ENCODE measurements at regions not wholly inside any gene's neighbourhood (a gene's known extent, or its start where the extent isn't known, plus 50 kb on each side); places are given as distances from the start of the nearest gene placed in this dataset.

DNA sequence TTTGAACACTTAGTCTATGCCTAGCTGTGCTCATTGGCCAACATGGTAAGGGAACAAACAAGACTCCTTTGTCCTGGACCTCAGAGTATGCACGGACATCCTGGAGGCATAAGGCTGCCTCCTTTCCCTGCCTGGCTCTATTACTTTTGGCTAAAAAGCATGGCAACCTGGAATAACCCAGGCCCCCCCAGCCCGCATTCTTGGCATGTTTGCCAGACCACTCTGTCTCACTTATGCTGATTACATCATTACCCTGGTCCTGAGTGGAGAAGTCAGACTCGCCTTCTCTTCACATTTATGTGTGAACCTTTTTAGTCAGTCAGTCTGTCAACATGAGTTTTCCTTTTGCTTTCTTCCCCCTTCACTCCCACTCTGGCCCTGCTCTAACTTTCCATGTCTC, 58.0 kb upstream of the ELK3 start:
- Mint-ChIP-seq H3K9me3 (peaks cover 4% of the 10 kb centered on the region), H3K4me3 (no peak overlapping the region), H3K27ac (no peak overlapping the region), H3K27me3 (ENCODE audit: low read depth) (no peaks in the 10 kb centered on the region), H3K4me1 (no peaks in the 10 kb centered on the region), H3K36me3 (ENCODE audit: low read depth) (no peaks in the 10 kb centered on the region)
- TF ChIP-seq, protein P1, sequence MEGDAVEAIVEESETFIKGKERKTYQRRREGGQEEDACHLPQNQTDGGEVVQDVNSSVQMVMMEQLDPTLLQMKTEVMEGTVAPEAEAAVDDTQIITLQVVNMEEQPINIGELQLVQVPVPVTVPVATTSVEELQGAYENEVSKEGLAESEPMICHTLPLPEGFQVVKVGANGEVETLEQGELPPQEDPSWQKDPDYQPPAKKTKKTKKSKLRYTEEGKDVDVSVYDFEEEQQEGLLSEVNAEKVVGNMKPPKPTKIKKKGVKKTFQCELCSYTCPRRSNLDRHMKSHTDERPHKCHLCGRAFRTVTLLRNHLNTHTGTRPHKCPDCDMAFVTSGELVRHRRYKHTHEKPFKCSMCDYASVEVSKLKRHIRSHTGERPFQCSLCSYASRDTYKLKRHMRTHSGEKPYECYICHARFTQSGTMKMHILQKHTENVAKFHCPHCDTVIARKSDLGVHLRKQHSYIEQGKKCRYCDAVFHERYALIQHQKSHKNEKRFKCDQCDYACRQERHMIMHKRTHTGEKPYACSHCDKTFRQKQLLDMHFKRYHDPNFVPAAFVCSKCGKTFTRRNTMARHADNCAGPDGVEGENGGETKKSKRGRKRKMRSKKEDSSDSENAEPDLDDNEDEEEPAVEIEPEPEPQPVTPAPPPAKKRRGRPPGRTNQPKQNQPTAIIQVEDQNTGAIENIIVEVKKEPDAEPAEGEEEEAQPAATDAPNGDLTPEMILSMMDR (IDR thresholded peaks at IDR 0.05; ENCODE audit: unreplicated experiment in 3 of 3), result no peak

DNA sequence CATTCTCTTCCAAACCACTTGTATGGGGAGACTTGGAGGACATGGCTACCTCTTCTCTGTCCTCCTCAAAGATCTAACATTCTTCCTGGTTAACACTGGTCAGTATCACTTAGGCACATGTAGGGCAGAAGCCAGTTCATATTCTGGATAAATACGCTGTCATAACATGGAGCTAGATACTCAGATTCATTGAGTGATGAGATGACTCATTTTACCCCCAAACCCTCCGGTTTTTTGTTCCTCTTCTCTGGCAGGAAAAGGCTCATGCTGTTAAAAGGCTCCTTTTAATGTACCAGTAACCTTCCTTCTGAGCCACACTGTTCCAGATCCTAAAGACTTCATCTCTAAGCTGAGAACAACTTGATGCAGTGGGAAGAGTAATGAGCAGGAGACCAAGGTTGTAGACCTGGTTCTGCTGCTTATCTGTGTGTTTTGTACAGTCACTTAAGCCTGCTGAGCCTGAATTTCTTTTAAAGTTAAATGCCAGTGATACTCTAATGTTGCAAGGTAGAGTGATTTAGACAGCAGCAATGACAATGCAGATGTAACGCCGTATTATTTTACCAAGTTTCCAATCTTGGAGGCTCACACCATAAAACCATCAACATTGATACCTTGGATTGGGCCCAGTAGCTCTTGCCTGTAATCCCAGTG, 57.3 kb upstream of the ELK3 start:
- H3K27me3 Mint-ChIP-seq (ENCODE audit: low read depth), result no peaks in the 10 kb centered on the region
- TF ChIP-seq, protein P1 (IDR thresholded peaks at IDR 0.05; ENCODE audit: unreplicated experiment in 3 of 3), result no peak

DNA sequence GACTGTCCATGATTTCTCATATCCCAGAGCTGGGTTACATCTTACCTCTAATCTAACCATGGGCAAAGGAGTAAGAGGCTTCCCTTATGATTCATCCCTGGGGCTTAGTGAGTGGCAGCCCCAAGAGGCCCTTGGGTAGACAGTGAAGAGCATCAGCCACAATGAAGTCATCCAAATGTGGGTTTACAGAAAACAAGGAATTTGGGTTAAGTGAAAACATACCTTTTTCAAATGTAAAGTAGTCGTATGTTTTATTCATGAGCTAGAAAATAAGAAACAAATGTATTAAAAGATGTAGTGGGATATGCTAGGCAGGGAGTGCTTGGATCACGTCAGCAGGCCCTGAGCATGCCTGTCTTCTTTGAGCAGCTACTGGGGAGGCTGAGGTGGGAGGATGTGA, 54.0 kb upstream of the ELK3 start:
- TF ChIP-seq, protein P1 (IDR thresholded peaks at IDR 0.05; ENCODE audit: unreplicated experiment in 3 of 3), result no peak
- Mint-ChIP-seq H3K27me3 (ENCODE audit: low read depth) (no peaks in the 10 kb centered on the region), H3K36me3 (ENCODE audit: low read depth) (no peaks in the 10 kb centered on the region), H3K27ac (no peak overlapping the region), H3K9me3 (peaks cover 4% of the 10 kb centered on the region), H3K4me3 (no peak overlapping the region), H3K4me1 (no peaks in the 10 kb centered on the region)

More for the DNA sequence above, 57.3 kb upstream of the ELK3 start:
- no peaks in the 10 kb centered on the region for H3K4me1 Mint-ChIP-seq
- H3K27ac Mint-ChIP-seq, result no peak overlapping the region
- H3K9me3 Mint-ChIP-seq, result peaks cover 4% of the 10 kb centered on the region
- no peak overlapping the region for H3K4me3 Mint-ChIP-seq
- no peaks in the 10 kb centered on the region for H3K36me3 Mint-ChIP-seq (ENCODE audit: low read depth)

DNA sequence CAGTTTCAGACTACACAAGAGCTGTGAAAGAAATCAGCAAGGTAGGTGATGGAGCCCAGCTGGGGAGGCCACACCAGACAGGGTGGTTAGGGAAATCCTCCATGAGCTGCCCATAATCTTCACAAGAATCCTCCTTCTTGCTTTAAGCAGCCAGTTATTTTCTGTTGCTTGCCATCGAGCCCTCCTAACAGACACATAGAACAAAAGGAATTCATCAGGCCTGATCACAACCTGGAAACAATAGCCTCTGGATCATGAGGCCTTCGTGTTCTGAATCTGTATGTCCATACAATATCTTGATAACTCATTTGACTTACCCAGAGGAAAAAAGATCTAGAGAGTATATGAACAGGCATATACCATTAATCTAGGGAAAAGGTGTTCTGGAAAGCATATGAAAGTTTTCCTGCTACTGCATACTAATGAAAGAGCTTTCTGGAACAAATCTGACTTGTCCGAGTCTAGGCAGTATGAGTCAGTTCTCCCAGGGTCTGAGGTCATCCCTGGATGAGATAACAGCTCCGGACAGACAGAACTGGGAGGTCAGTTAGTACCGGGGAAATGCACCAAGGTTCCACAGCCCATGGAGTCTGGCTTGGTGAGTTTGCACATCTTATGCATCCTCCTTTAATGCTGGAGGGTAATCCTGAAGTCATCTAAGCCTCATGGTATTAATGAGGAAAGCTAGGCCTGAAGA, 52.8 kb upstream of the ELK3 start:
- Mint-ChIP-seq H3K4me3 (no peak overlapping the region), H3K4me1 (no peaks in the 10 kb centered on the region), H3K27ac (no peak overlapping the region), H3K9me3 (peaks cover 4% of the 10 kb centered on the region), H3K36me3 (ENCODE audit: low read depth) (no peaks in the 10 kb centered on the region), H3K27me3 (ENCODE audit: low read depth) (no peaks in the 10 kb centered on the region)
- TF ChIP-seq, protein P1 (IDR thresholded peaks at IDR 0.05; ENCODE audit: unreplicated experiment in 3 of 3), result no peak

DNA sequence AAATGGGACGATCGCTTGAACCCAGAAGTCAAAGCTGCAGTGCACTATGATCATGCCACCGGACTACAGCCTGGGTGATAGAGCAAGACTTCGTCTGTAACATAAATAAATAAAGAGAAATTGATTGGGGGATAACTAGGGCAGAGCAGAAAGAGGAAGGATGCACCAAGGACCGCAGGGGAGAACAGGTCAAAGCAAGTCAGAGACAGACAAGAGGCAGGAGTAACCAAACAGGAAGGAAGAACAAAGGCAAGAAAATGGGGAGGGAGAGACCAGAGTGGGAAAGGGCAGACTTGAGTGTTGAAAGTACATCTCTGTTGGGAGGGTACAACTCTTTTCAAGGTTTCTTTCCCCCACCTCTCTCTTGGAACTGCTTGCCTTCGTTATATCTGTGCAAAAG, 50.8 kb upstream of the ELK3 start:
- TF ChIP-seq, protein P1 (IDR thresholded peaks at IDR 0.05; ENCODE audit: unreplicated experiment in 3 of 3), result no peak
- no peaks in the 10 kb centered on the region for H3K4me1 Mint-ChIP-seq
- peaks cover 4% of the 10 kb centered on the region for H3K9me3 Mint-ChIP-seq
- H3K4me3 Mint-ChIP-seq, result no peak overlapping the region
- no peaks in the 10 kb centered on the region for H3K36me3 Mint-ChIP-seq (ENCODE audit: low read depth)
- H3K27me3 Mint-ChIP-seq (ENCODE audit: low read depth), result no peaks in the 10 kb centered on the region
- H3K27ac Mint-ChIP-seq, result no peak overlapping the region

All from nephron (organoid).